Kidney (tissue), 13 donors: ENCODE measurements at regions not wholly inside any gene's neighbourhood (a gene's known extent, or its start where the extent isn't known, plus 50 kb on each side); places are given as distances from the start of the nearest gene placed in this dataset.

Experiments used
- DNase-seq, 5 donors: peaks; one replicate each; pipeline ENCODE4 v3.0.0-alpha.2; 2013 to 2020
- FAIRE-seq: peaks from 2 replicates; lab custom pipeline; 2012; peaks lifted over from hg19 to GRCh38; lab: Jason Lieb, UNC
- H3K27ac ChIP-seq, 2 donors: one replicate each; pipeline ENCODE4 v1.7.0; 2013; ENCODE audit warnings: low read depth in 2 of 2, low read length in 2 of 2, inconsistent platforms in 1 of 2
- H3K27me3 ChIP-seq: one replicate; pipeline ENCODE4 v1.7.1; 2013; ENCODE audit warnings: low read length, inconsistent platforms; ENCODE audit not compliant: control insufficient read depth, insufficient read depth
- H3K36me3 ChIP-seq, 3 donors: one replicate each; pipeline versions ENCODE4 v1.7.0 to v1.7.1; 2013; ENCODE audit warnings: low read length in 3 of 3, control low read depth in 1 of 3, inconsistent platforms in 1 of 3; ENCODE audit not compliant: insufficient read depth in 3 of 3, control insufficient read depth in 2 of 3
- H3K4me1 ChIP-seq, 3 donors: one replicate each; pipeline versions ENCODE4 v1.7.0 to v1.7.1; 2013; ENCODE audit warnings: low read length in 3 of 3, inconsistent platforms in 1 of 3, low read depth in 1 of 3; ENCODE audit not compliant: control insufficient read depth in 2 of 3, insufficient read depth in 2 of 3
- H3K4me3 ChIP-seq, 3 donors: one replicate each; pipeline versions ENCODE4 v1.7.0 to v1.8.1; 2013; ENCODE audit warnings: low read length in 3 of 3, control low read depth in 1 of 3, inconsistent platforms in 1 of 3
- H3K9ac ChIP-seq, 3 donors: one replicate each; pipeline versions ENCODE4 v1.7.0 to v1.7.1; 2013; ENCODE audit warnings: low read length in 3 of 3, control low read depth in 1 of 3, inconsistent platforms in 1 of 3
- H3K9me3 ChIP-seq, 3 donors: one replicate each; pipeline versions ENCODE4 v1.7.0 to v1.7.1; 2013; ENCODE audit warnings: low read length in 3 of 3, control low read depth in 1 of 3, inconsistent platforms in 1 of 3; ENCODE audit not compliant: control insufficient read depth in 2 of 3, insufficient read depth in 1 of 3
- CTCF ChIP-seq: IDR thresholded peaks from 3 replicates; pipeline ENCODE4 v1.5.1; 2012; ENCODE audit warnings: mild to moderate bottlenecking, moderate library complexity, borderline replicate concordance; ENCODE audit not compliant: insufficient read depth; ENCODE audit errors: extremely low read depth
- intact Hi-C: fragments of 100-400 bp; cut with DNase I; formaldehyde crosslinking; loops from one replicate; pipeline ENCODE4 v1.11.1; 2022
- donor health status: control.
- donor health status: control.
- donor health status: control.
- donor health status: control.
- donor health status: control.
- donor health status: DM: yes; HTN: yes; CAD: no.
- donor health status: Normal renal cell carcinoma (clear cell type).

- intact Hi-C loops, result no loop called here
- no peaks in the 10 kb centered on the region for H3K9me3 ChIP-seq
- H3K36me3 ChIP-seq, result no peaks in the 10 kb centered on the region
- no peak overlapping the region for H3K9ac ChIP-seq
- H3K4me1 ChIP-seq, result no peaks in the 10 kb centered on the region
- no peak overlapping the region for H3K27ac ChIP-seq
- H3K4me3 ChIP-seq, result no peak overlapping the region
- FAIRE-seq, result no peak
- no peak for TF ChIP-seq CTCF
- H3K27me3 ChIP-seq, result peaks cover 2% of the 10 kb centered on the region
- no peak for DNase-seq
These were observed 401.4 kb downstream of the MID1IP1 start for GRCh38 chrX:39202641-39203040.

- no peak for DNase-seq
- intact Hi-C loops, result no loop called here
- no peaks in the 10 kb centered on the region for H3K36me3 ChIP-seq
- TF ChIP-seq CTCF, result no peak
- no peak overlapping the region for H3K4me3 ChIP-seq
- H3K27ac ChIP-seq, result no peak overlapping the region
- no peaks in the 10 kb centered on the region for H3K4me1 ChIP-seq
- FAIRE-seq, result no peak
- H3K27me3 ChIP-seq, result peaks cover 2% of the 10 kb centered on the region
- no peak overlapping the region for H3K9ac ChIP-seq
- H3K9me3 ChIP-seq, result no peaks in the 10 kb centered on the region
These were observed 402.2 kb downstream of the MID1IP1 start for GRCh38 chrX:39203427-39203826.

GRCh38 chrX:39204353-39204752 is 403.1 kb downstream of the MID1IP1 start:
- no peak overlapping the region for H3K4me3 ChIP-seq
- H3K9ac ChIP-seq, result no peak overlapping the region
- FAIRE-seq (no peak), DNase-seq (no peak)
- H3K27me3 ChIP-seq, result peaks cover 2% of the 10 kb centered on the region
- no peaks in the 10 kb centered on the region for H3K9me3 ChIP-seq
- TF ChIP-seq CTCF, result no peak
- no peaks in the 10 kb centered on the region for H3K4me1 ChIP-seq
- H3K27ac ChIP-seq, result no peak overlapping the region
- H3K36me3 ChIP-seq, result no peaks in the 10 kb centered on the region
- intact Hi-C loops, result no loop called here

- Histone ChIP-seq H3K27me3 (peaks cover 2% of the 10 kb centered on the region), H3K9me3 (no peaks in the 10 kb centered on the region), H3K36me3 (no peaks in the 10 kb centered on the region), H3K4me3 (no peak overlapping the region), H3K9ac (no peak overlapping the region), H3K4me1 (no peaks in the 10 kb centered on the region), H3K27ac (no peak overlapping the region)
- TF ChIP-seq CTCF, result no peak
- intact Hi-C loops, result no loop called here
- no peak for DNase-seq
- no peak for FAIRE-seq
These were observed 403.7 kb downstream of the MID1IP1 start for GRCh38 chrX:39204945-39205344.
